ENCODE measurements at regions not wholly inside any gene's neighbourhood (a gene's known extent, or its start where the extent isn't known, plus 50 kb on each side); places are given as distances from the start of the nearest gene placed in this dataset.

- TF ChIP-seq JUNB (IDR thresholded peaks at IDR 0.05) (no peak), RAD21 (conservative IDR thresholded peaks at IDR 0.05 in 1 of 2, IDR thresholded peaks at IDR 0.05 in 1 of 2) (no peak), POLR2A (IDR thresholded peaks at IDR 0.05; ENCODE audit: low read length) (no peak), MAX (IDR thresholded peaks at IDR 0.05) (no peak), ZFP36 (IDR thresholded peaks at IDR 0.05; ENCODE audit: borderline replicate concordance, partially characterized antibody) (no peak), SMC3 (IDR thresholded peaks at IDR 0.05) (no peak), CEBPB (IDR thresholded peaks at IDR 0.05) (no peak), MYC (IDR thresholded peaks at IDR 0.05; ENCODE audit: borderline replicate concordance, low read length) (no peak), CHD4 (IDR thresholded peaks at IDR 0.05; ENCODE audit: borderline replicate concordance) (no peak), RNF2 (IDR thresholded peaks at IDR 0.05; ENCODE audit: borderline replicate concordance, low read depth) (no peak)
- TF ChIP-seq, protein P1, sequence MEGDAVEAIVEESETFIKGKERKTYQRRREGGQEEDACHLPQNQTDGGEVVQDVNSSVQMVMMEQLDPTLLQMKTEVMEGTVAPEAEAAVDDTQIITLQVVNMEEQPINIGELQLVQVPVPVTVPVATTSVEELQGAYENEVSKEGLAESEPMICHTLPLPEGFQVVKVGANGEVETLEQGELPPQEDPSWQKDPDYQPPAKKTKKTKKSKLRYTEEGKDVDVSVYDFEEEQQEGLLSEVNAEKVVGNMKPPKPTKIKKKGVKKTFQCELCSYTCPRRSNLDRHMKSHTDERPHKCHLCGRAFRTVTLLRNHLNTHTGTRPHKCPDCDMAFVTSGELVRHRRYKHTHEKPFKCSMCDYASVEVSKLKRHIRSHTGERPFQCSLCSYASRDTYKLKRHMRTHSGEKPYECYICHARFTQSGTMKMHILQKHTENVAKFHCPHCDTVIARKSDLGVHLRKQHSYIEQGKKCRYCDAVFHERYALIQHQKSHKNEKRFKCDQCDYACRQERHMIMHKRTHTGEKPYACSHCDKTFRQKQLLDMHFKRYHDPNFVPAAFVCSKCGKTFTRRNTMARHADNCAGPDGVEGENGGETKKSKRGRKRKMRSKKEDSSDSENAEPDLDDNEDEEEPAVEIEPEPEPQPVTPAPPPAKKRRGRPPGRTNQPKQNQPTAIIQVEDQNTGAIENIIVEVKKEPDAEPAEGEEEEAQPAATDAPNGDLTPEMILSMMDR (IDR thresholded peaks at IDR 0.05): no peak
Observed at GRCh38 chr20:24894488-24894887, 54.6 kb upstream of the CST7 start.

Data from A549 (cell line).